ENCODE measurements at regions not wholly inside any gene's neighbourhood (a gene's known extent, or its start where the extent isn't known, plus 50 kb on each side); places are given as distances from the start of the nearest gene placed in this dataset.

GRCh38 chr15:70195587-70196305 lies 98.0 kb upstream of the TLE3 start:
- no peak for TF ChIP-seq CTCF (IDR thresholded peaks at IDR 0.05)
- peak; percentile 13 for TF ChIP-seq POLR2A (IDR thresholded peaks at IDR 0.05)
- TF ChIP-seq POLR2AphosphoS5 (IDR thresholded peaks at IDR 0.05) = peak; percentile 23

Measured in prostate gland (tissue), 2 donors.